K562 (cell line): ENCODE measurements at regions not wholly inside any gene's neighbourhood (a gene's known extent, or its start where the extent isn't known, plus 50 kb on each side); places are given as distances from the start of the nearest gene placed in this dataset.
"Not testable (repeated sequence)": the region's sequence is repeated elsewhere in the genome, so short reads cannot be mapped to it uniquely, and the experiment has no call there.

ENCODE experiments used
- ARNT ChIP-seq, 2 experiments: fragments of 450-650 bp; IDR thresholded peaks; 2 replicates each; pipeline ENCODE4 v1.6.1; 2016; ENCODE audit warnings: mild to moderate bottlenecking in 1 of 2
- EP300 ChIP-seq: IDR thresholded peaks from 2 replicates; pipeline ENCODE4 v1.6.1; 2012; ENCODE audit warnings: low read length, improper control_type of control experiment
- ETV6 ChIP-seq, 3 experiments: fragments of 150-350 bp in 1 of 3; sonication (generic) in 1 of 3; formaldehyde crosslinking in 1 of 3; IDR thresholded peaks; 2 replicates each; pipeline versions ENCODE4 v1.6.1 to v1.8.0; 2014 to 2022; ENCODE audit warnings: borderline replicate concordance in 2 of 3, low read depth in 2 of 3, antibody characterized with exemption in 1 of 3, low read length in 1 of 3, mild to moderate bottlenecking in 1 of 3, missing genetic modification reagents in 1 of 3
- KDM1A ChIP-seq, 2 experiments: fragments of 450-650 bp; IDR thresholded peaks; 2 replicates each; pipeline ENCODE4 v1.6.1; 2016; ENCODE audit warnings: mild to moderate bottlenecking in 2 of 2
- KLF13 ChIP-seq: fragments of 450-650 bp; IDR thresholded peaks from 2 replicates; pipeline ENCODE4 v1.6.1; 2016; ENCODE audit warnings: missing genetic modification characterization, low read depth, mild to moderate bottlenecking, missing compliant biosample characterization, moderate library complexity, borderline replicate concordance
- POLR2AphosphoS5 ChIP-seq: IDR thresholded peaks from 2 replicates; pipeline ENCODE4 v1.6.1; 2011; ENCODE audit warnings: mild to moderate bottlenecking, low read depth, low read length, moderate library complexity; ENCODE audit not compliant: control insufficient read depth, insufficient read depth
- SMARCC2 ChIP-seq: fragments of 450-650 bp; IDR thresholded peaks from 2 replicates; pipeline ENCODE4 v1.6.1; 2017; ENCODE audit warnings: antibody characterized with exemption, moderate library complexity, mild to moderate bottlenecking, low read depth
- TBP ChIP-seq: optimal IDR thresholded peaks from 2 replicates; pipeline ENCODE3; 2011; ENCODE audit warnings: low read depth, low read length, improper control_type of control experiment
- ZBTB7A ChIP-seq: IDR thresholded peaks from 2 replicates; pipeline ENCODE4 v1.6.1; 2011; ENCODE audit warnings: low read depth, mild to moderate bottlenecking, low read length, moderate library complexity, borderline replicate concordance; ENCODE audit not compliant: control insufficient read depth
- ZNF263 ChIP-seq: sonication (generic); formaldehyde crosslinking; IDR thresholded peaks from 2 replicates; pipeline ENCODE4 v1.8.0; 2022; ENCODE audit warnings: mild to moderate bottlenecking, missing genetic modification reagents, borderline replicate concordance
- TF ChIP-seq, protein P1 (sequence below): sonication (generic); formaldehyde crosslinking; IDR thresholded peaks from 2 replicates; pipeline ENCODE4 v1.8.0; 2022; ENCODE audit warnings: mild to moderate bottlenecking, missing genetic modification reagents
- TF ChIP-seq, protein P2 (sequence below), 2 experiments: IDR thresholded peaks; 2 replicates each; pipeline ENCODE4 v1.6.1; 2012; ENCODE audit warnings: improper control_type of control experiment in 2 of 2, low read depth in 2 of 2, low read length in 2 of 2, borderline replicate concordance in 1 of 2
- TF ChIP-seq, protein P3 (sequence below): fragments of 450-650 bp; IDR thresholded peaks from 2 replicates; pipeline ENCODE4 v1.6.1; 2018; ENCODE audit not compliant: partially characterized antibody

DNA sequence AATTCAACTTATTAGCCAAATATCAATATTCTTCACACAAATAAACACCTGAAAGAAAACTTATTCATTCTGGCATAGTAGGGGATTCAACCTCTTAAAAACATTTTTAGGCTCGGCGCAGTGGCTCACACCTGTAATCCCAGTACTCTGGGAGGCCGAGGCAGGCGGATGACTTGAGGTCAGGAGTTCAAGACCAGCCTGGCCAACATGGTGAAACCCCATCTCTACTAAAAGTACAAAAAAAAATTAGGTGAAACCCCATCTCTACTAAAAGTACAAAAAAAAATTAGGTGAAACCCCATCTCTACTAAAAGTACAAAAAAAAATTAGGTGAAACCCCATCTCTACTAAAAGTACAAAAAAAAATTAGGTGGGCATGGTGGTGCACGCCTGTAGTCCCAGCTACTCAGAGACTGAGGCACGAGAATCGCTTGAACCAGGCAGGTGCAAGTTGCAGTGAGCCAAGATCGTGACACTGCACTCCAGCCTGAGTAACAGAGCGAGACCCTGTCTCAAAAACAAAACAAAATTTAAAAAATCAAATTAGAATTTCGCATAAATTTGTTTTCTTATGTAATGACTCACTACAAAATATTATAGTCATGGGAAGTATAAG is 308.0 kb upstream of the POU5F2 start:
- TF ChIP-seq POLR2AphosphoS5; SMARCC2; ETV6 (IDR thresholded peaks at IDR 0.05; ENCODE audit: borderline replicate concordance in 1 of 2, low read depth in 2 of 2, low read length in 1 of 2); ETV6 (CRISPR knock-in tag; IDR thresholded peaks at IDR 0.05; ENCODE audit: borderline replicate concordance); ZBTB7A; EP300; KLF13 (tag); ZNF263 (CRISPR knock-in tag); TBP; KDM1A (IDR thresholded peaks at IDR 0.05); ARNT (IDR thresholded peaks at IDR 0.05): not testable (repeated sequence)
- TF ChIP-seq, protein P1, sequence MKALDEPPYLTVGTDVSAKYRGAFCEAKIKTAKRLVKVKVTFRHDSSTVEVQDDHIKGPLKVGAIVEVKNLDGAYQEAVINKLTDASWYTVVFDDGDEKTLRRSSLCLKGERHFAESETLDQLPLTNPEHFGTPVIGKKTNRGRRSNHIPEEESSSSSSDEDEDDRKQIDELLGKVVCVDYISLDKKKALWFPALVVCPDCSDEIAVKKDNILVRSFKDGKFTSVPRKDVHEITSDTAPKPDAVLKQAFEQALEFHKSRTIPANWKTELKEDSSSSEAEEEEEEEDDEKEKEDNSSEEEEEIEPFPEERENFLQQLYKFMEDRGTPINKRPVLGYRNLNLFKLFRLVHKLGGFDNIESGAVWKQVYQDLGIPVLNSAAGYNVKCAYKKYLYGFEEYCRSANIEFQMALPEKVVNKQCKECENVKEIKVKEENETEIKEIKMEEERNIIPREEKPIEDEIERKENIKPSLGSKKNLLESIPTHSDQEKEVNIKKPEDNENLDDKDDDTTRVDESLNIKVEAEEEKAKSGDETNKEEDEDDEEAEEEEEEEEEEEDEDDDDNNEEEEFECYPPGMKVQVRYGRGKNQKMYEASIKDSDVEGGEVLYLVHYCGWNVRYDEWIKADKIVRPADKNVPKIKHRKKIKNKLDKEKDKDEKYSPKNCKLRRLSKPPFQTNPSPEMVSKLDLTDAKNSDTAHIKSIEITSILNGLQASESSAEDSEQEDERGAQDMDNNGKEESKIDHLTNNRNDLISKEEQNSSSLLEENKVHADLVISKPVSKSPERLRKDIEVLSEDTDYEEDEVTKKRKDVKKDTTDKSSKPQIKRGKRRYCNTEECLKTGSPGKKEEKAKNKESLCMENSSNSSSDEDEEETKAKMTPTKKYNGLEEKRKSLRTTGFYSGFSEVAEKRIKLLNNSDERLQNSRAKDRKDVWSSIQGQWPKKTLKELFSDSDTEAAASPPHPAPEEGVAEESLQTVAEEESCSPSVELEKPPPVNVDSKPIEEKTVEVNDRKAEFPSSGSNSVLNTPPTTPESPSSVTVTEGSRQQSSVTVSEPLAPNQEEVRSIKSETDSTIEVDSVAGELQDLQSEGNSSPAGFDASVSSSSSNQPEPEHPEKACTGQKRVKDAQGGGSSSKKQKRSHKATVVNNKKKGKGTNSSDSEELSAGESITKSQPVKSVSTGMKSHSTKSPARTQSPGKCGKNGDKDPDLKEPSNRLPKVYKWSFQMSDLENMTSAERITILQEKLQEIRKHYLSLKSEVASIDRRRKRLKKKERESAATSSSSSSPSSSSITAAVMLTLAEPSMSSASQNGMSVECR (CRISPR knock-in tag) = not testable (repeated sequence)
- TF ChIP-seq, protein P2, sequence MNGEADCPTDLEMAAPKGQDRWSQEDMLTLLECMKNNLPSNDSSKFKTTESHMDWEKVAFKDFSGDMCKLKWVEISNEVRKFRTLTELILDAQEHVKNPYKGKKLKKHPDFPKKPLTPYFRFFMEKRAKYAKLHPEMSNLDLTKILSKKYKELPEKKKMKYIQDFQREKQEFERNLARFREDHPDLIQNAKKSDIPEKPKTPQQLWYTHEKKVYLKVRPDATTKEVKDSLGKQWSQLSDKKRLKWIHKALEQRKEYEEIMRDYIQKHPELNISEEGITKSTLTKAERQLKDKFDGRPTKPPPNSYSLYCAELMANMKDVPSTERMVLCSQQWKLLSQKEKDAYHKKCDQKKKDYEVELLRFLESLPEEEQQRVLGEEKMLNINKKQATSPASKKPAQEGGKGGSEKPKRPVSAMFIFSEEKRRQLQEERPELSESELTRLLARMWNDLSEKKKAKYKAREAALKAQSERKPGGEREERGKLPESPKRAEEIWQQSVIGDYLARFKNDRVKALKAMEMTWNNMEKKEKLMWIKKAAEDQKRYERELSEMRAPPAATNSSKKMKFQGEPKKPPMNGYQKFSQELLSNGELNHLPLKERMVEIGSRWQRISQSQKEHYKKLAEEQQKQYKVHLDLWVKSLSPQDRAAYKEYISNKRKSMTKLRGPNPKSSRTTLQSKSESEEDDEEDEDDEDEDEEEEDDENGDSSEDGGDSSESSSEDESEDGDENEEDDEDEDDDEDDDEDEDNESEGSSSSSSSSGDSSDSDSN (IDR thresholded peaks at IDR 0.05; ENCODE audit: borderline replicate concordance in 1 of 2, low read depth in 2 of 2, low read length in 2 of 2) = not testable (repeated sequence)
- TF ChIP-seq, protein P3, sequence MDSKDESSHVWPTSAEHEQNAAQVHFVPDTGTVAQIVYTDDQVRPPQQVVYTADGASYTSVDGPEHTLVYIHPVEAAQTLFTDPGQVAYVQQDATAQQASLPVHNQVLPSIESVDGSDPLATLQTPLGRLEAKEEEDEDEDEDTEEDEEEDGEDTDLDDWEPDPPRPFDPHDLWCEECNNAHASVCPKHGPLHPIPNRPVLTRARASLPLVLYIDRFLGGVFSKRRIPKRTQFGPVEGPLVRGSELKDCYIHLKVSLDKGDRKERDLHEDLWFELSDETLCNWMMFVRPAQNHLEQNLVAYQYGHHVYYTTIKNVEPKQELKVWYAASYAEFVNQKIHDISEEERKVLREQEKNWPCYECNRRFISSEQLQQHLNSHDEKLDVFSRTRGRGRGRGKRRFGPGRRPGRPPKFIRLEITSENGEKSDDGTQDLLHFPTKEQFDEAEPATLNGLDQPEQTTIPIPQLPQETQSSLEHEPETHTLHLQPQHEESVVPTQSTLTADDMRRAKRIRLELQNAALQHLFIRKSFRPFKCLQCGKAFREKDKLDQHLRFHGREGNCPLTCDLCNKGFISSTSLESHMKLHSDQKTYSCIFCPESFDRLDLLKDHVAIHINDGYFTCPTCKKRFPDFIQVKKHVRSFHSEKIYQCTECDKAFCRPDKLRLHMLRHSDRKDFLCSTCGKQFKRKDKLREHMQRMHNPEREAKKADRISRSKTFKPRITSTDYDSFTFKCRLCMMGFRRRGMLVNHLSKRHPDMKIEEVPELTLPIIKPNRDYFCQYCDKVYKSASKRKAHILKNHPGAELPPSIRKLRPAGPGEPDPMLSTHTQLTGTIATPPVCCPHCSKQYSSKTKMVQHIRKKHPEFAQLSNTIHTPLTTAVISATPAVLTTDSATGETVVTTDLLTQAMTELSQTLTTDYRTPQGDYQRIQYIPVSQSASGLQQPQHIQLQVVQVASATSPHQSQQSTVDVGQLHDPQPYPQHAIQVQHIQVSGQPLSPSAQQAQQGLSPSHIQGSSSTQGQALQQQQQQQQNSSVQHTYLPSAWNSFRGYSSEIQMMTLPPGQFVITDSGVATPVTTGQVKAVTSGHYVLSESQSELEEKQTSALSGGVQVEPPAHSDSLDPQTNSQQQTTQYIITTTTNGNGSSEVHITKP = not testable (repeated sequence)
